Activated T-helper 1 cell treated with anti-CD3 and anti-CD28 coated beads, Interleukin-12 subunit alpha, Interleukin-12 subunit beta, Interleukin-2, Interleukin-4 antibody, amounts not matched to agents 30 ng/mL and 10 ng/mL and 1 ng/mL, durations not matched to agents 14 hours and 24 hours and 36 hours (primary cell): ENCODE measurements at regions not wholly inside any gene's neighbourhood (a gene's known extent, or its start where the extent isn't known, plus 50 kb on each side); places are given as distances from the start of the nearest gene placed in this dataset.

ENCODE experiments used
- DNase-seq: peaks from one replicate; pipeline ENCODE4 v3.0.0; 2021; ENCODE audit warnings: low spot score
- H3K27ac Mint-ChIP-seq: one replicate; pipeline ENCODE4 v1.8.0; 2021; ENCODE audit warnings: mild to moderate bottlenecking, mixed read lengths
- H3K27me3 Mint-ChIP-seq: one replicate; pipeline ENCODE4 v1.8.0; 2022; ENCODE audit warnings: mild to moderate bottlenecking, moderate library complexity, mixed read lengths; ENCODE audit not compliant: insufficient read depth
- H3K36me3 Mint-ChIP-seq: one replicate; pipeline ENCODE4 v1.8.0; 2021; ENCODE audit warnings: low read depth, mixed read lengths
- H3K4me1 Mint-ChIP-seq: one replicate; pipeline ENCODE4 v1.8.0; 2021; ENCODE audit warnings: low read depth, mixed read lengths
- H3K4me3 Mint-ChIP-seq: one replicate; pipeline ENCODE4 v1.8.0; 2021; ENCODE audit warnings: mild to moderate bottlenecking, moderate library complexity, mixed read lengths
- H3K9me3 Mint-ChIP-seq: one replicate; pipeline ENCODE4 v1.8.0; 2021; ENCODE audit warnings: mixed read lengths
- intact Hi-C: fragments of 100-400 bp; cut with micrococcal nuclease; formaldehyde crosslinking; loops from one replicate; pipeline ENCODE4 v1.15.1; 2024

DNA sequence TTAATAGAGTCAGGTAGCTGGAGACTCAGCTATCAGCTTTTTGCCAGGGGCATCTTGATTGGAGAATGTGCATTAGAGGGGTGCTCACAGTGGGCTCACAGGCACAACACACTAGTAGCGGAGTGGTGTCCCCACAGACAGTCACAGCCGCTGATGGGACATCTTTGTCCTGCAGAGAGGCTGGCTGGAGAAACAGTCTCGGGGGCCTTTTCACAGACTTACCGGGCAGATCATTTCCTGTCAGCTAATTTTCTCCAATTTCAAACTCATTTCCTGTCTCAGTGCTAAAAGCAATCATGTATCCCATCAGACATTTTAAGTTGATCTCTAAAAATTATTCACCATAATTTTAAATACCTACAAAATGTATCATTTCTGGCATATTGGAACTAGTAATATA lies 562.6 kb downstream of the DCDC2C start:
- Mint-ChIP-seq H3K4me3 (no peak overlapping the region), H3K27me3 (no peaks in the 10 kb centered on the region), H3K9me3 (no peaks in the 10 kb centered on the region), H3K27ac (no peak overlapping the region), H3K36me3 (no peaks in the 10 kb centered on the region), H3K4me1 (no peaks in the 10 kb centered on the region)
- DNase-seq, result no peak
- intact Hi-C loops, result no loop called here

- H3K4me1 Mint-ChIP-seq, result no peaks in the 10 kb centered on the region
- DNase-seq, result no peak
- intact Hi-C loops, result no loop called here
- H3K27me3 Mint-ChIP-seq, result no peaks in the 10 kb centered on the region
- H3K4me3 Mint-ChIP-seq, result no peak overlapping the region
- H3K27ac Mint-ChIP-seq, result no peak overlapping the region
- H3K36me3 Mint-ChIP-seq, result no peaks in the 10 kb centered on the region
- peaks cover 4% of the 10 kb centered on the region for H3K9me3 Mint-ChIP-seq
Observed at GRCh38 chr2:4269885-4270284, 566.5 kb downstream of the DCDC2C start.

GRCh38 chr2:4272261-4272858 lies 569.0 kb downstream of the DCDC2C start:
- no peaks in the 10 kb centered on the region for H3K36me3 Mint-ChIP-seq
- H3K27ac Mint-ChIP-seq, result no peak overlapping the region
- no peak overlapping the region for H3K4me3 Mint-ChIP-seq
- intact Hi-C loops, result no loop called here
- DNase-seq, result no peak
- H3K4me1 Mint-ChIP-seq, result no peaks in the 10 kb centered on the region
- no peaks in the 10 kb centered on the region for H3K27me3 Mint-ChIP-seq
- peaks cover 9% of the 10 kb centered on the region for H3K9me3 Mint-ChIP-seq

DNA sequence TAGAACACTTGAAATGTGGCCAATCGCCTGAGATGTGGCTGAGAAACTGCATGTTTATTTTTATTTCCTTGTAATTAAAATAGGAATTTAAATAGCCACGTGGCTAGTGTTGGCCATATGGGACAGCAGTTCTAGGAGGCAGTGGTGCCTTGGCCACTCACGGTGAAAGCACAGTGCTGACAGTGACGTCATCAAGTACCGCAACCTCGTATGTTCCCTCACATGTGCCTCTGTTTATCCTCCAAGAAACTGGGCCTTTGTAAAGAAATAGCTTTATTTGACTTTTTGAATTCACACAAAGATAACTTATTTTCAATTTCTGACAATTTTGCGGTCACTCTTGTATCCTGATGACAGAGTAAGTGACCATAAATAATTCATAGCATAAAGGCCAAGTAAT lies 575.0 kb downstream of the DCDC2C start:
- no peak for DNase-seq
- Mint-ChIP-seq H3K27ac (no peak overlapping the region), H3K4me3 (no peak overlapping the region), H3K9me3 (peaks cover 6% of the 10 kb centered on the region), H3K27me3 (no peaks in the 10 kb centered on the region), H3K36me3 (no peaks in the 10 kb centered on the region), H3K4me1 (no peaks in the 10 kb centered on the region)
- intact Hi-C loops, result no loop called here

DNA sequence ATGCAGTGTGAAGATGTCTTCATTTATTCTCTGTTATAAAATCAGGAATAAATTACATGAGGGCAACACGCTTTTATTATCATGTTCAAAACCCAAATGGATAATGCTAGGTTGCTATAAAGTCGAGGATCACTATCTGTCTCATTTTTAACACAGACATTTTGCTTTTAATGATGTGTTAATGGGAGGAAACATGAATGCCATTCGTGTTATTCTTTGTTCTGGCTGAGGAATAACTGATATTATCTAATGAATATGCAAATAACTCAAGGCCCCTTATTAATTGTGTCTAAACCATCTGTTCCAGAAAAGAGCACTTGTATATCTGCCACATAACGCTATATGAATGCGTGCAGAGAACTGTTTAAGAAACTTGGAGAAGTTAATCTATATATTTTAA lies 576.1 kb downstream of the DCDC2C start:
- no peak for DNase-seq
- H3K9me3 Mint-ChIP-seq, result peaks cover 6% of the 10 kb centered on the region
- no peaks in the 10 kb centered on the region for H3K4me1 Mint-ChIP-seq
- no peaks in the 10 kb centered on the region for H3K36me3 Mint-ChIP-seq
- H3K4me3 Mint-ChIP-seq, result no peak overlapping the region
- intact Hi-C loops, result no loop called here
- no peak overlapping the region for H3K27ac Mint-ChIP-seq
- no peaks in the 10 kb centered on the region for H3K27me3 Mint-ChIP-seq

- intact Hi-C loops, result no loop called here
- DNase-seq, result no peak
- H3K36me3 Mint-ChIP-seq, result no peaks in the 10 kb centered on the region
- no peaks in the 10 kb centered on the region for H3K4me1 Mint-ChIP-seq
- H3K27ac Mint-ChIP-seq, result no peak overlapping the region
- H3K4me3 Mint-ChIP-seq, result no peak overlapping the region
- no peaks in the 10 kb centered on the region for H3K27me3 Mint-ChIP-seq
- H3K9me3 Mint-ChIP-seq, result peaks cover 4% of the 10 kb centered on the region
Observed at GRCh38 chr2:4291430-4291829, 588.1 kb downstream of the DCDC2C start.

DNA sequence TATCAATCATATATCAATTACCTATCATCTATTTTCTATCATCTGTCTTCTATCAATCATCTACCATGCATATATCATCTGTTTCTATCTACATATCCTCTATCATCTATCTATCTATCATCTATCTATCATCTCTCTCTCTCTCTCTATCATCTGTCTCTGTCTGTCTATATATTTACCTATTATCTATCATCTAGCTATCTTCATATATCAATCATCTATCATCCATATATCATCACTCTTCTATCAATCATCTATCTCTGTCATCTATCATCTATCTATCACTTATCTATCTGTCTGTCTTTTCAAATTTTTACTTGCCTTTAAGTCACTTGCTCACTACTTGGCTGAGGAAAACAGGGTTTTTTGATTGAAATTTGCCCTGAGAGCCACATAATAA lies 592.3 kb downstream of the DCDC2C start:
- Mint-ChIP-seq H3K36me3 (no peaks in the 10 kb centered on the region), H3K27me3 (no peaks in the 10 kb centered on the region), H3K4me1 (no peaks in the 10 kb centered on the region), H3K27ac (no peak overlapping the region), H3K9me3 (peaks cover 4% of the 10 kb centered on the region), H3K4me3 (no peak overlapping the region)
- no peak for DNase-seq
- intact Hi-C loops, result no loop called here

DNA sequence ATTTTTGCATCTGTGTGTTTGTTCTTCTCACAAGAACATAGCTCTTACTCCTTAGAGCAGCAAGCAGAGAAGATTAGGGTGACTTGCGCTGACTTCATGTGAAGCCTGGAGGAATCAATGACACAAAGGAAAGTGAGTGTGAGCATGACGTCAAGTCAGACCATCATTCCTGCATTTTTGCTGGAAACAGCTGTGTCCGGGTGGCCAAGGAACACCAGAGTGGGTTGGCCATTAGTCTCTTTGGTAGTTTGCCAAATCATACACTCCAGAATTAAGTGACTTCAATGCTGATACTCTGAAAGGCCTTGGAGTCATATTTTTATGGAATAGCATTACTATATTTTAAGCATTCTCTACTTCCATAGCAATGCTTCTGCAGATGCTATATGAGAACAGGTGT lies 597.2 kb downstream of the DCDC2C start:
- peaks cover 6% of the 10 kb centered on the region for H3K9me3 Mint-ChIP-seq
- intact Hi-C loops, result no loop called here
- DNase-seq, result no peak
- H3K27me3 Mint-ChIP-seq, result no peaks in the 10 kb centered on the region
- no peak overlapping the region for H3K4me3 Mint-ChIP-seq
- H3K27ac Mint-ChIP-seq, result no peak overlapping the region
- no peaks in the 10 kb centered on the region for H3K4me1 Mint-ChIP-seq
- H3K36me3 Mint-ChIP-seq, result no peaks in the 10 kb centered on the region

- Mint-ChIP-seq H3K27ac (no peak overlapping the region), H3K36me3 (no peaks in the 10 kb centered on the region), H3K9me3 (peaks cover 8% of the 10 kb centered on the region), H3K4me3 (no peak overlapping the region), H3K27me3 (no peaks in the 10 kb centered on the region), H3K4me1 (no peaks in the 10 kb centered on the region)
- DNase-seq, result no peak
- intact Hi-C loops, result no loop called here
Observed at GRCh38 chr2:4324531-4324930, 621.2 kb downstream of the DCDC2C start.

- no peak for DNase-seq
- H3K4me1 Mint-ChIP-seq, result no peaks in the 10 kb centered on the region
- no peaks in the 10 kb centered on the region for H3K36me3 Mint-ChIP-seq
- no peak overlapping the region for H3K27ac Mint-ChIP-seq
- no peaks in the 10 kb centered on the region for H3K27me3 Mint-ChIP-seq
- H3K9me3 Mint-ChIP-seq, result peaks cover under 1% of the 10 kb centered on the region
- no peak overlapping the region for H3K4me3 Mint-ChIP-seq
- intact Hi-C loops, result no loop called here
Observed at GRCh38 chr2:4336864-4337263, 633.5 kb downstream of the DCDC2C start.

DNA sequence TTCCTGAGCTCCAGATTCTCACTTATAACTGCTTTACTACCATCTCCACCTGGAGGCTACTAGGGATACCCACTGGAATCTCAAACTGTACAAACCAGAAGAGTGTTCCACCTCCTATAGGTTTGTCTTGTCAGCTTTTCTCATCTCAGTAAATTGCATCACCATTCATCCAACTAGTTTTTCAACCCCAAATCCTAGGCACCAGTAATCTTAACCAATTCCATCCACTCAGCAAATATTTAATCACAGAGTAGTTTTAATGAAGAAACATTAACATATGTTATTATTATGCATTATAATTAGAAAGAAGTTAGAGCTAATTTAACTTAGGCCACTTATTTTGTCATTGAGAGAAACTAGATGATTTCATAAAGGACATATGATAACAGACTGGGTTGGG lies 635.0 kb downstream of the DCDC2C start:
- no peaks in the 10 kb centered on the region for H3K27me3 Mint-ChIP-seq
- no peaks in the 10 kb centered on the region for H3K36me3 Mint-ChIP-seq
- intact Hi-C loops, result no loop called here
- no peak for DNase-seq
- no peaks in the 10 kb centered on the region for H3K9me3 Mint-ChIP-seq
- no peak overlapping the region for H3K4me3 Mint-ChIP-seq
- no peaks in the 10 kb centered on the region for H3K4me1 Mint-ChIP-seq
- no peak overlapping the region for H3K27ac Mint-ChIP-seq

DNA sequence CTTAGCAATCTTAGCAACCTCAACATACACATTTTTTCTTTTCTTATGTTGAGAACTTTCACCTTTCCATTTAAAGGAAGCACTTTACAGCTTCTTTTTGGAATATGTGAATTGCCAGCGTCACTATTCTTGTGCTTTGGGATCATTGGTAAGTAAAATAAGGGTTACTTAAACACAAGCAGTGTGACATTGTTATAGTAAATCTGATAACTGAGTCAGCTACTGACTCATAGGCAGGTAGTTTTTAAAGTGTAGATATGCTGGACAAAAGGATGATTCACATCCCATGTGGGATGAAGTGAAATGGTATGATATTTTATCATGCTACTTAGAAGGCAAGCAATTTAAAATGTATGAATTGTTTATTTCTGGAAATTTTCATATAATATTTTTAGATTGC lies 637.2 kb downstream of the DCDC2C start:
- intact Hi-C loops, result no loop called here
- no peaks in the 10 kb centered on the region for H3K27me3 Mint-ChIP-seq
- H3K4me3 Mint-ChIP-seq, result no peak overlapping the region
- no peak for DNase-seq
- no peak overlapping the region for H3K27ac Mint-ChIP-seq
- no peaks in the 10 kb centered on the region for H3K36me3 Mint-ChIP-seq
- no peaks in the 10 kb centered on the region for H3K9me3 Mint-ChIP-seq
- H3K4me1 Mint-ChIP-seq, result no peaks in the 10 kb centered on the region

DNA sequence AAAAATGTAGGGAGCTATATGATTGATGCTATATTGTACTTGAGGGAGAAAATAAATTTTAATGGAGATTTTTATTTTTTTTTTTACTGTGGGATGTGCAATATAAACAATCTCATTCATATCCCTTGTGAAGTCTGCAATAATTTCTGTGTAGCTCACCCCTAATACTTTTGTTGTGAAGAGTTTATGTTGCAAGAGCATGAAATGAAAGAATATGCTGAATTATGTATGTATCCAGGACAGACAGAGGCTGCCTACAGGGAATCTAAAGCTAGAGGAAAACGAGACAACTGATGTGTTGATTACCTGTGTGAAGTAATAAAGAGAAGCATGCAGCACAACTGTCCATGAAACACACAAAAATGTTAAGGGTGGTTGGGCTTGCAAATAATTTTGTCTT lies 643.3 kb downstream of the DCDC2C start:
- H3K4me3 Mint-ChIP-seq, result no peak overlapping the region
- no peaks in the 10 kb centered on the region for H3K36me3 Mint-ChIP-seq

DNA sequence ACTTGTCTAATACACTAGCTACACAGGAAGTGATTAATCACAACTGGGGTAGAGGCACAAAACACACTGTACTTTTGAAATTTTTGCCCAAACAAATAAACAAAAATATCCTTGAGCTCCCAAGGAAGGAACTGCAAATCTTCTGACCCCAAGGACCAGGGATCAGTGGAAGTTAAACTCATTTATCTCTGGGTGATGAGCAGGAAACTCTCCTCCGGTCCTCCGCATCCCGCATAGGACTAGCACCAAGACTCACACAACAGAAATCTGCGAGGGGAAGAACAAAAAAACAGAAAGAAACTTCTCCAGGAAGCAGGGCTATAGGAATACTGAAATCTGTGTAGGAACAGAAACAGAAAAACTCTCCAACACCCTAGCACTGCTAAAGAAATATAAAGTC lies 650.3 kb downstream of the DCDC2C start:
- intact Hi-C loops, result no loop called here
- H3K4me1 Mint-ChIP-seq, result no peaks in the 10 kb centered on the region
- DNase-seq, result no peak
- no peaks in the 10 kb centered on the region for H3K36me3 Mint-ChIP-seq
- H3K27me3 Mint-ChIP-seq, result no peaks in the 10 kb centered on the region
- H3K4me3 Mint-ChIP-seq, result no peak overlapping the region
- H3K9me3 Mint-ChIP-seq, result peaks cover 21% of the 10 kb centered on the region
- H3K27ac Mint-ChIP-seq, result no peak overlapping the region

More for the DNA sequence above, 643.3 kb downstream of the DCDC2C start:
- Mint-ChIP-seq H3K9me3 (peaks cover 12% of the 10 kb centered on the region), H3K4me1 (no peaks in the 10 kb centered on the region), H3K27ac (no peak overlapping the region), H3K27me3 (no peaks in the 10 kb centered on the region)
- no peak for DNase-seq
- intact Hi-C loops, result no loop called here
